ENCODE measurements at regions not wholly inside any gene's neighbourhood (a gene's known extent, or its start where the extent isn't known, plus 50 kb on each side); places are given as distances from the start of the nearest gene placed in this dataset.
"Not testable (repeated sequence)": the region's sequence is repeated elsewhere in the genome, so short reads cannot be mapped to it uniquely, and the experiment has no call there.

DNA sequence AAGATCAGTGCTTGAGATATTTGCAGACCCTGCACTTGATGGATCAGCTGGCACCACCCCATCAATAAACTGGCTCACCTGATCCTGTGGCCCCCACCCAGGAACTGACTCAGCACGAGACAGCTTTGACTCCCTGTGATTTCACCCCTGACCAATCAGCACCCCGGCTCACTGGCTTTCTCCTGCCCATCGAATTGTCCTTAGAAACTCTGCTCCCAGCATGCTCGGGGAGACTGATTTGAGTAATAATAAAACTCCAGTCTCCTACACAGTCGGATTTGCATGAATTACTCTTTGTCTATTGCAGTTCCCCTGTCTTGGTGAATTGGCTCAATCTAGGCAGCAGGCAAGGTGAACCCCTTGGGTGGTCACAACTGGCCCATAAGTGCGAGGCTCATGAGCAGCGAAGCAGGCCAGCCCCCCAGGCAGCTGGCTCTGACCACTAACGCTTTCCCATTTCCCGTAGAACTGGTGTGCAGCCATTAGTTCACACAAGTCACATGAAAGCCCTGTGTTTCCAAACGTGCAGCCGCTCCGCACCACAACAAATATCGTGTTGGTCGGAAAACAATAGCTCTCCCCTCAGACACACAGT, 79.6 kb downstream of the RSPH3 start:
- no peak for DNase-seq (ENCODE audit: low spot score)

GRCh38 chr6:158919865-158920264, 80.1 kb downstream of the RSPH3 start:
- no peak for DNase-seq (ENCODE audit: low spot score)

- no peak for DNase-seq (ENCODE audit: low spot score)
These were observed 83.4 kb downstream of the RSPH3 start for GRCh38 chr6:158916617-158917016.

DNA sequence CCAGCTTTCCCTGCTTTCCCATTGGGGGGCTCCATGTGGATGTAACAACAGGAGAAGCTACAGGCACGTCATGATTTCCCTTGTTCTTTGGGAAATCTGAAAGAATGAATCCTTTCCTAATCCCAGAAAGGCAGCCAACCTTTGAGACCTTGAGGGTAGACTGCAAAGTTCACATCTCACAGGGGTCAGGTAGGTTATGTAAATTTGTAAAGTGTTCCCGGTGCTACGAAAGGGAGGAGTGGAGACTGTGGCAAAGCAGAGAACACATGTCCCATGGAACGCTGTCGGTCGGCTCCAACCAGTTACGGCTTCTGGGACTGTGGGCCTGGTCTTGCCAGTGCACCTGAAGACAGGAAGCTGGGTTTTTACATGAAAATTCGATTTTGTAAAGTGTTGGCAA, 85.1 kb downstream of the RSPH3 start:
- no peak for DNase-seq (ENCODE audit: low spot score)

- DNase-seq (ENCODE audit: low spot score) = no peak
These were observed 86.4 kb downstream of the RSPH3 start for GRCh38 chr6:158913580-158913979.

DNA sequence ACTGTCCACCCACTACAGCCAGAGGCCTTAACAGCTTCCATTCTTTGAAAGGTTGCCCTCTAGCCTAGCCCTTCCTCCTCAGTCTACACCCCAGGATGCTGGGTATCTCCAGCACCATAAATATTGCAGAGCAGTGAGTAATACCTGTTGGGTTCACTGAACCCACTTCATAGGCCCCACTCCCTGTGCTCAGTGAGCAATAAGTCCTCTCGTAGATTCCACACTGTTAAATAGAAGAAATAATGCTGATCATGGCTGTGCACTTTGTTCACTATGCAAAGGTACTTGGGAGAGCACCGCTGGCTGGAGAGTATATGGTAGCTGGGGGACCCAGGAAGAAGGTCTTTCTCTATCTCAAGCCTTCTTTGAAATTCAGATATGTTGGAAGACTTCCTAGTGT, 87.3 kb downstream of the RSPH3 start:
- no peak for DNase-seq (ENCODE audit: low spot score)

DNA sequence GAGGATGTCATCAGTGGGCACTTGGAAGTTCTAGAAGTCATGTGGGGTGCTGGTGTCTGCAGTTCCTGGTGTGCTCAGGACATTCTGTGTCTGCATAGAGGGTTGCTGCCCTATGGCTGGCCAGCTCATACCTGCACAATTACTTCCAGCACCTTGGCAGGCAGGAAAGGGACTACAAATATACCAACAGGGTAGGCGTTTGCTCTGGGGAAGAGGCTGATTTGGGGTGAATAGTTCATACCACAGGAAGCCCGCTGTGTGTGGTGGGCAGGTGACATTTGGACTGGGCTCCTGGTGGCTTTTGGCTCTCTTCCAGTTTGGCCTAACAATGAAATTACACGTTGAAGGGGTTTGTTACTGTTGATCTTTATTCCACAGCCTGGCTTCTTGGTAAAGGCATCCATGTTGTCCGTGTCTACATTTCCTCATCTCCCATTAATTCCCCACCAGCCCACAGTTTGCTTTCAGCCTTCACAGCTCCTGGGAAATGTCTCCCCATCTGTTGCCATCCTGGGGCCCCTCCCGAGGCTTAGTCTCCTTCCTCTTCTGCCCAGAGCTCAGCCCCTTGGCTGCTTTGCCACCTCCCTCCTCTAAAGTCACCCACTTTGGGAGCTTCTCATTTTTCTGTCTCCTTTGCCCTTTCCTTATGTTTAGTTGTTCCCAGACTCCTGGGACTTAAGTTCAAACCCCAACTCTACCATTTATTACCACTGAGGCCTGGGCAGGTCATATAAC, 88.1 kb downstream of the RSPH3 start:
- no peak for DNase-seq (ENCODE audit: low spot score)

DNA sequence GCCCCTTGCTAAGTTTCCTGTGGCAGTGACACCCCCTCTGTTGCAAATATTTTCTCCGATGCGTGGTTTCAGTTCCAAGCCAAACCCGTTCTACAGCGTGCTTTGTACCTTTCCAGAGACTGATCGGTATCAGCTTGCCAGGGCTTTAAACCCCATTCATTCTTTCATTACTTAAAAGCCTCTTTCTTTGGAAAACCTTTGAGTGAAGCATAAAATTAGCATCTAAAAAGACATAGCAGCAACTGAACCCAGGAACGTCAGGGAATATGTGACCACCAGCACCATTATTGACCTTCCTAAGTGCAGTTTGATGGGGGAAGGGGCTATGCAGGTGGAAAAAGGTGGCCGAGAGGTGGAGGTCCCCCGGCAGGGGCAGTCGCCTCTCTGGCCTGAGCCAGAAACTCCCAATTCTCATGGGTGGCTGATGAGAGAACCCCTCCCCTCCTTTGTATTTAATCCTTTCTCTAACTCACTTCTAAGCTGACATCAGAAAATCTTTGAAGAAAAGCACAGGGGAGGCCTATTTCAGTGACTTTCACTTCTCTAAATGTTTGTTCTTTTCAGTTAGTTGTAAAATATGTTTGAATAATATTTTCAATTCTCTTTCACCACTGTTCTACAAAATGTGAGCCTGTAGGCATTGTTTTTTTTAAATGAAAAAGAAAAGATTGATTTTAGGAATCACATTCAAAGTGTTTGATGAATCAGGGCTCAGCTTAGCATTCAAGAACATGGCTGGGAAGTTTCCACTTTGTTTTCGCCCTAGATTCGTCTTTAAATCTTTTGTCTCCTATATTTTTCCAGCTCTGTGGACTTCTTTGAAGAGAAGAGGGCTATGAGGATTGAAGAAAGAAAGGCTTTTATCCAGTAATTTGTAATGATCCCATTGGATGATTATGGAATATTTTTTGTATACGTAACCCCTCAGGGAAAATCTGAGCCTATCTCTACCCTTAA, 89.2 kb downstream of the RSPH3 start:
- no peak for DNase-seq (ENCODE audit: low spot score)

DNA sequence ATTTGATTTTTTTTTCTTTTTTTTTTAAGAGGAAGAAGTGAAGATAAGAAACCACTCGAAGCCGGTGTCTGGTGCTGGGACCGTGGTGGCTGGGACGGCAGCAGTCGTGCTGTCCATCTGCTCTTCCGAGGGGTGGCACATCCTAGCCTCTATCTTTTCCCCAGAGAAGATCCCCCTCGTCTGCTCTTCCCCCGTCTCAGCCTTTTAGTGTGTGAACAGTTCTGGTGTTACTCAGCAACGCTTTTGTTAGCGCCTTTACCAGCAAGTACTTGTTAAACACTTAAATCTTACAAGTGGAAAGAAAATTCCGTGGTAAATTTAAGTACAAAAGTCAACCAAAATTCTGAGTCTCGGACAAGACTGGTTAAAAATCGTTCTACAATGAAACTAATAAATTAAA, 90.1 kb downstream of the RSPH3 start:
- no peak for DNase-seq (ENCODE audit: low spot score)

DNA sequence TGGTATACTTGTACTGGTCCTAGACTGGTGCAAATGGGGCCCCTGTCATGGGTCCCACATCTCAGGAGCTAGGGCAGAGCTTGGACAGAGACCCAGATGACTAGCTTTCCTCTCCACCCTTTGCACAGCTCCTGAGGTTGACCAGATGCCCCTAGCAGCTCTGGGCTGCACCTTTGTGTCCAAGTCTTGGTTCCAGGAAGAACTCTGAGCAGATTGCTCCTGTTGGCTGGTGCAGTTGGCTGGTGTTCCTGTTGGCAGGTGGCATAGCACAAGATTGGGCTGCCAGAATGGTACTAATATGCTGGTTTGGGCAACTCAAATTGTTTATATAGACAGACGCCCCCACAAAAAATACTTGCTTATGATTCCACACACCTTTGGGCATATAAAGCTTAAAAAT, 89.4 kb upstream of the EZR start:
- DNase-seq (ENCODE audit: low spot score) = no peak

DNA sequence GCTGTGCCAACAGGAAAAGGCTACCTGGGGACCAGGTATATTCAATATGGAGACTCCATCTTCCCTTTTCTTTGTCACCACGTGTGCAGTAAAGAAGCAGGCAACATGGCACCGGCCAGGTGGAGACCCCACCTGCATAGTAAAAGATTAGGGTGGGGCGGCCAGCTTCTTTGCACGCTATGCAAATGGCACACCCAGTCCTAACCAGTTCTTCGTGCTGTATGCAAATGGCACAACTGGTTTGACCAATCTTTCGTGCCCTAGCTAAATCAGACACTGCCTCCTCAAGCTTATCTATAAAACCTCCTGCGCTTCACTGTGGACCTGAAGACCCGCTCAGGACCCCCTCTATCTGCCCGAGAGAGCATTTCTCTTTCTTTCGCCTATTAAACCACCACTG, 88.8 kb upstream of the EZR start:
- DNase-seq (ENCODE audit: low spot score) = no peak

GRCh38 chr6:158906926-158907325, 87.8 kb upstream of the EZR start:
- DNase-seq (ENCODE audit: low spot score) = no peak

- DNase-seq (ENCODE audit: low spot score) = no peak
These were observed 86.1 kb upstream of the EZR start for GRCh38 chr6:158905277-158905676.

DNA sequence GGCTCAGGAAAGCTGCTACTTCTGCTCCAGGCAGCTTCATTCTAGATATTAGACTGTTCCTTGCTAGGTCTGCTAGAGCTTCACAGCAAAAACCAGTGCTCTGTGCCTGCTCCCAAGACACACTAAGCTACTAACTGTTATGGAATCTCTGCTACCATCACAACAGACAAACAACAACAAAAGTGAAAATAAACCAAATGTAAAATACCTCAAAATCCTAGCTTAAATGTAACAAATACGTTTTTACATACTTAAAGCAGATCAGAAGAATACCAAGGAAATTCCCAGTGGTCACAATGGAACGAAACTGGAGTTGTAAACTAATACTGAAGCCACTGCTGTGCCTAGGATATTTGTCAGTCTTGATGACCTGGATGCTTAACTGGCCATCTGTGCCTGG, 84.6 kb upstream of the EZR start:
- no peak for DNase-seq (ENCODE audit: low spot score)

DNA sequence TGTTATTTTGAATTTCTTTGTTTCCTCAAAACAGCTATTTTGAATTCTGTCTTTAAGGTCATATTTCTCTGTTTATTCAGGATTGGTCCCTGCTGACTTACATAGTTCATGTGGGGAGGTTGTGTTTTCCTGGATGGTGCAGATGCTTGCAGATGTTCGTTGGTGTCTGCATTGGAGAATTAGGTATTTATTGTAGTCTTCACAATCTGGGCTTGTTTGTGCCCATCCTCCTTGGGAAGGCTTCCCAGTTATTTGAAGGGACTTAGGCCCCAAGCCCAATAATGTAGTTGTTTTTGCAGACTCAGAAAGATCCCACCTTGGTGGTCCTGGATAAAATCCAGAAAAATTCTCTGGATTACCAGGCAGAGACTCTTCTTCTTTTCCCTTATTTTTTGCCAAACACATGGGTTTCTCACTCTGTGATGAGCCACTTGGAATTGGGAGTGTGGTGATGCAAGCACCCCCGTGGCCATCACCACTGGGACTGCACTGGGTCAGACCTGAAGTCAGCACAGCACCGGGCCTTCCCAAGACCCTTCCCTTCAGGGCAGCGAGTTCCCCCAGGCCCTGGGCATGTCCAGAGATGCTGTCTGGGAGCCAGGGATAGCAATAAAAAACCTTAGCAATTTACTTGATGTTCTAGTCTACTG, 81.6 kb upstream of the EZR start:
- DNase-seq (ENCODE audit: low spot score) = no peak

DNA sequence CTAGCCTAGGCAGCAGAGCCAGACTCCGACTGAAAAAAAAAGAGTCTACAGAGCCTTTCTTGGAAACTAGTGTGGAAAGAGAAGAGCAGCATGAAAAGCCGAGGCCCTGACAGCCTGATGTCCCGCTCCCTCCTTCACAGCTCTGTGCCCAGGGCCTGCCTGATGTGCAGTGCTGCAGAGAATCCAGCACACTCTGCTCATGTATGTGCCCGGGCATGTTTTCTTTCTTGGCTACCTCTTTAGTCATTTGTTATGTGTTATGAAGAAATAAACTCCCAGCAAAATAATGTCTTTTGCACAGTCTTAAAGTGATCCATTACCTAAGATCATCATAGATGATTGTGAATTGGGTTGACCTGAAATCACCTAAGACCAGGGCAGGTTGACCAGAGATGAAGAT, 78.1 kb upstream of the EZR start:
- DNase-seq (ENCODE audit: low spot score) = no peak

DNA sequence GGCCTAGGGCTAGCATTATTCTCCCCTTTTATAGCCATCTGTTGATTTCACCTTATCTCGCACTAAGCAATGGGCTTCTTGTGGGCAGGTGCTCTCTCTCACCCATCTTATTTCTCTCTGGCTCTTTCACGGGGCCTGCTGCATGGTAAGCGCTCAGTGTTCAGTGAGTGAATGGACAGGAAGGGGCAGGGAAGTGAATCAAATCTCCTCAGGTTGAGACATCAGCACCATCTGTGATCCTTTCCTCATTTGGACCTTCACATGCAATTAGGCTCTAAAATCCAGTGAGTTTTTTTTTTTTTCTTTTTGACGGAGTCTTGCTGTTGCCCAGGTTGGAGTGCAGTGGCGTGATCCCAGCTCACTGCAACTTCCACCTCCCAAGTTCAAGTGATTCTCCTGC, 76.5 kb upstream of the EZR start:
- no peak for DNase-seq (ENCODE audit: low spot score)

GRCh38 chr6:158894193-158894592, 75.0 kb upstream of the EZR start:
- no peak for DNase-seq (ENCODE audit: low spot score)

DNA sequence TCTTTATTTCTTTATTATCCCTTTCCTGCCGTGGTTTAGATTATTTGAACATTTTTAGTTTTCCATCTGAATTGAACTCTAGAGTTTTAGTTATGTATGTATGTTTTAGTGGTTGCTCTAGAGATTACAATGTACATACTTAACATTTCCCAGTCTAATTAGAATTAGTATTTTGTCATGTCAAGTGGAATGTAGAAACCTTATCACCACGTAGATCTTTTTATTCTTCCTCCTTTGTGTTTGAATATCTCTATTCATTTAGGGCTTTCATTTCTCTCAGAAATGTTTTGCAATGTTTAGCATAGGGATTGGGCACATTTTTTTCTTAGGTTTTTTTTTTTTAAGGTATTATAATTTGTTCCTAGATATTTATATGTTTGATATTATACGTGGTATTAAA, 73.1 kb upstream of the EZR start:
- no peak for DNase-seq (ENCODE audit: low spot score)

DNA sequence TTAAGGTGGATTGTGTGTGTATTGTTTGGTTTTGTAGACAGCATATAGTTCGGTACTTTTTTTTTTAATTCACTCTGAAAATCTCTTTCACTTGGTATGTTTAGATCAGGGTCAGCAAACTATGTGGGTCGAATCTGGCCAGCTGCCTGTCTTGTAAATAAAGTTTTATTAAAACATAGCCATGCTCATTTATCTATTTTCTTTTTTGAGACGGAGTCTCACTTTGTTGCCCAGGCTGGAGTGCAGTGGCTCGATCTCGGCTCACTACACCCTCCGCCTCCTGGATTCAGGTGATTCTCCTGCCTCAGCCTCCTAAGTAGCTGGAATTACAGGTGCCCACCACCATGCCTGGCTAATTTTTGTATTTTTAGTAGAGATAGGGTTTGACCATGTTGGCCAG, 72.4 kb upstream of the EZR start:
- DNase-seq (ENCODE audit: low spot score) = not testable (repeated sequence)

DNA sequence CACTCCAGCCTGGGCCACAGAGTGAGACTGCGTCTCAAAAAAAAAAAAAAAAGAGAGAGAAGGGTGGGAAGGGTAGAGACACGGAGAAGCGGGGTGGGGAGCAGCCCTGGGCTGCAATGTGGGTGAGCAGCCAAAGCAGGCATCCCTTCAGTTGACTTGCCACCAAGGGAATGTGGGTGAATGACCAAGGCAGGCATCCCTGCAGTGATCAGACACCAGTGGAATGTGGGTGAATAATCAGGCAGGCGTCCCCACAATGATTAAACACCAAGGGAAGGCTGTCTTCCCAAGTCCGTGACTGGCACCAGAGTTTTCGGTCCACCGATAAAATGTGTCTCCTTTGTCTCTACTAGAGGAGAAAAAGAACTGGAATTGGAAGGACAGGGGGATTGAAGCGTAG, 69.0 kb upstream of the EZR start:
- DNase-seq (ENCODE audit: low spot score) = not testable (repeated sequence)

- DNase-seq (ENCODE audit: low spot score) = not testable (repeated sequence)
These were observed 67.3 kb upstream of the EZR start for GRCh38 chr6:158886346-158886977.

Measured in COLO829 (cell line).